HUES64 (cell line): ENCODE measurements at regions not wholly inside any gene's neighbourhood (a gene's known extent, or its start where the extent isn't known, plus 50 kb on each side); places are given as distances from the start of the nearest gene placed in this dataset.
"Not testable (repeated sequence)": the region's sequence is repeated elsewhere in the genome, so short reads cannot be mapped to it uniquely, and the experiment has no call there.

Experiments used
- H3K27ac ChIP-seq: 2 replicates; pipeline ENCODE4 v1.7.0; 2013; ENCODE audit warnings: low read depth, low read length, inconsistent platforms
- H3K27me3 ChIP-seq: 2 replicates; pipeline ENCODE4 v1.6.1; 2013; ENCODE audit warnings: mild to moderate bottlenecking, low read length; ENCODE audit not compliant: insufficient read depth
- H3K36me3 ChIP-seq: 2 replicates; pipeline ENCODE4 v1.6.1; 2013; ENCODE audit warnings: mild to moderate bottlenecking, low read length; ENCODE audit not compliant: insufficient read depth
- H3K4me1 ChIP-seq: 2 replicates; pipeline ENCODE4 v1.6.1; 2013; ENCODE audit warnings: mild to moderate bottlenecking, low read length, moderate library complexity; ENCODE audit not compliant: insufficient read depth
- H3K4me3 ChIP-seq: 2 replicates; pipeline ENCODE4 v1.5.1; 2013; ENCODE audit warnings: mild to moderate bottlenecking, low read length, moderate library complexity
- H3K9ac ChIP-seq: 2 replicates; pipeline ENCODE4 v1.6.1; 2013; ENCODE audit warnings: mild to moderate bottlenecking, low read depth, low read length
- H3K9me3 ChIP-seq: 2 replicates; pipeline ENCODE4 v1.6.1; 2013; ENCODE audit warnings: low read depth, low read length; ENCODE audit not compliant: insufficient read depth
- WGBS: fragments of 150-250, 120-280 bp; methylation state at CpG from one replicate; pipeline ENCODE4 v1.1.7; 2013; ENCODE audit warnings: missing lambda C conversion rate; 5-methylcytosine and 5-hydroxymethylcytosine counted together

GRCh38 chr18:71321319-71321718, 1032.5 kb downstream of the SOCS6 start:
- no peak overlapping the region for H3K9ac ChIP-seq
- 85% methylated on average over 3 of the region's 3 CpGs for WGBS

GRCh38 chr18:71304856-71305255, 1016.0 kb downstream of the SOCS6 start:
- Histone ChIP-seq H3K9me3 (peaks cover 94% of the 10 kb centered on the region), H3K27ac (no peak overlapping the region), H3K4me1 (no peaks in the 10 kb centered on the region), H3K4me3 (no peak overlapping the region), H3K27me3 (peaks cover 82% of the 10 kb centered on the region), H3K36me3 (no peaks in the 10 kb centered on the region), H3K9ac (no peak overlapping the region)
- 43% methylated on average over 2 of the region's 2 CpGs for WGBS

More at GRCh38 chr18:71321319-71321718, 1032.5 kb downstream of the SOCS6 start:
- H3K27ac ChIP-seq: no peak overlapping the region
- H3K4me1 ChIP-seq: no peaks in the 10 kb centered on the region
- H3K4me3 ChIP-seq: no peak overlapping the region
- H3K9me3 ChIP-seq: peaks cover 88% of the 10 kb centered on the region
- no peaks in the 10 kb centered on the region for H3K36me3 ChIP-seq
- no peaks in the 10 kb centered on the region for H3K27me3 ChIP-seq

GRCh38 chr18:71303743-71304142, 1014.9 kb downstream of the SOCS6 start:
- H3K36me3 ChIP-seq, H3K9ac ChIP-seq, H3K4me1 ChIP-seq, H3K4me3 ChIP-seq, H3K27ac ChIP-seq: not testable (repeated sequence)
- Histone ChIP-seq H3K9me3 (peaks cover 89% of the 10 kb centered on the region), H3K27me3 (peaks cover 73% of the 10 kb centered on the region)
- 63% methylated on average over 2 of the region's 3 CpGs for WGBS

- no peak overlapping the region for H3K9ac ChIP-seq
- H3K27me3 ChIP-seq: peaks cover 51% of the 10 kb centered on the region
- no peaks in the 10 kb centered on the region for H3K36me3 ChIP-seq
- H3K27ac ChIP-seq: no peak overlapping the region
- H3K9me3 ChIP-seq: peaks cover 78% of the 10 kb centered on the region
- no peaks in the 10 kb centered on the region for H3K4me1 ChIP-seq
- H3K4me3 ChIP-seq: no peak overlapping the region
- 85% methylated on average over 4 of the region's 4 CpGs for WGBS
Observed at GRCh38 chr18:71301596-71301995, 1012.8 kb downstream of the SOCS6 start.

GRCh38 chr18:71294201-71294600, 1005.4 kb downstream of the SOCS6 start:
- WGBS: 28% methylated on average over 2 of the region's 3 CpGs
- H3K27ac ChIP-seq, H3K4me1 ChIP-seq, H3K36me3 ChIP-seq, H3K27me3 ChIP-seq, H3K9ac ChIP-seq, H3K4me3 ChIP-seq: not testable (repeated sequence)
- H3K9me3 ChIP-seq: peaks cover 74% of the 10 kb centered on the region

- H3K9ac ChIP-seq: no peak overlapping the region
- no peaks in the 10 kb centered on the region for H3K36me3 ChIP-seq
- H3K27me3 ChIP-seq: no peaks in the 10 kb centered on the region
- H3K4me3 ChIP-seq: no peak overlapping the region
- H3K9me3 ChIP-seq: peaks cover 77% of the 10 kb centered on the region
- H3K4me1 ChIP-seq: no peaks in the 10 kb centered on the region
- H3K27ac ChIP-seq: no peak overlapping the region
Observed at GRCh38 chr18:71293322-71293721, 1004.5 kb downstream of the SOCS6 start.

- Histone ChIP-seq H3K9ac (no peak overlapping the region), H3K36me3 (no peaks in the 10 kb centered on the region), H3K9me3 (peaks cover 86% of the 10 kb centered on the region), H3K27ac (no peak overlapping the region), H3K4me3 (no peak overlapping the region), H3K27me3 (no peaks in the 10 kb centered on the region), H3K4me1 (no peaks in the 10 kb centered on the region)
- 91% methylated on average over 1 of the region's 2 CpGs for WGBS
Observed at GRCh38 chr18:71287268-71287667, 998.4 kb downstream of the SOCS6 start.

- WGBS: 67% methylated on average over 6 of the region's 6 CpGs
- Histone ChIP-seq H3K27ac (no peak overlapping the region), H3K4me1 (no peaks in the 10 kb centered on the region), H3K9ac (no peak overlapping the region), H3K4me3 (no peak overlapping the region), H3K9me3 (peaks cover 98% of the 10 kb centered on the region), H3K36me3 (no peaks in the 10 kb centered on the region), H3K27me3 (no peaks in the 10 kb centered on the region)
Observed at GRCh38 chr18:71252351-71252865, 963.6 kb downstream of the SOCS6 start.

- WGBS: 94% methylated on average over 1 of the region's 1 CpG
- no peaks in the 10 kb centered on the region for H3K36me3 ChIP-seq
- H3K27ac ChIP-seq: no peak overlapping the region
- no peak overlapping the region for H3K9ac ChIP-seq
- no peaks in the 10 kb centered on the region for H3K4me1 ChIP-seq
- no peak overlapping the region for H3K4me3 ChIP-seq
- peaks cover 93% of the 10 kb centered on the region for H3K9me3 ChIP-seq
- no peaks in the 10 kb centered on the region for H3K27me3 ChIP-seq
Observed at GRCh38 chr18:71250191-71250590, 961.3 kb downstream of the SOCS6 start.

GRCh38 chr18:71249791-71250190, 960.9 kb downstream of the SOCS6 start:
- Histone ChIP-seq H3K4me1 (no peaks in the 10 kb centered on the region), H3K36me3 (no peaks in the 10 kb centered on the region), H3K9me3 (peaks cover 93% of the 10 kb centered on the region), H3K9ac (no peak overlapping the region), H3K4me3 (no peak overlapping the region), H3K27ac (no peak overlapping the region), H3K27me3 (no peaks in the 10 kb centered on the region)

- Histone ChIP-seq H3K4me3 (no peak overlapping the region), H3K9ac (no peak overlapping the region), H3K9me3 (peaks cover 90% of the 10 kb centered on the region), H3K4me1 (no peaks in the 10 kb centered on the region), H3K27me3 (no peaks in the 10 kb centered on the region), H3K27ac (no peak overlapping the region), H3K36me3 (no peaks in the 10 kb centered on the region)
- 76% methylated on average over 5 of the region's 5 CpGs for WGBS
Observed at GRCh38 chr18:71242981-71243380, 954.1 kb downstream of the SOCS6 start.

GRCh38 chr18:71238974-71239624, 950.3 kb downstream of the SOCS6 start:
- no peaks in the 10 kb centered on the region for H3K27me3 ChIP-seq
- H3K4me1 ChIP-seq: no peaks in the 10 kb centered on the region
- H3K4me3 ChIP-seq: no peak overlapping the region
- peaks cover 91% of the 10 kb centered on the region for H3K9me3 ChIP-seq
- H3K9ac ChIP-seq: no peak overlapping the region
- no peak overlapping the region for H3K27ac ChIP-seq
- H3K36me3 ChIP-seq: no peaks in the 10 kb centered on the region
- 66% methylated on average over 11 of the region's 11 CpGs for WGBS
